Activated naive CD4-positive, alpha-beta T cell treated with anti-CD3 and anti-CD28 coated beads for 36 hours (primary cell): ENCODE measurements at regions not wholly inside any gene's neighbourhood (a gene's known extent, or its start where the extent isn't known, plus 50 kb on each side); places are given as distances from the start of the nearest gene placed in this dataset.
"Not testable (repeated sequence)": the region's sequence is repeated elsewhere in the genome, so short reads cannot be mapped to it uniquely, and the experiment has no call there.

ENCODE experiments used
- CTCF ChIA-PET: fragments of 350-600 bp; sonication (Branson Sonifier 250); formaldehyde crosslinking; loops from one replicate; lab custom pipeline; 2021; ENCODE audit warnings: antibody characterized with exemption; lab: Charles Lee
- DNase-seq: peaks from one replicate; pipeline ENCODE4 v3.0.0-alpha.2; 2020
- H3K27ac Mint-ChIP-seq: one replicate; pipeline ENCODE4 v1.8.0; 2021; ENCODE audit warnings: mild to moderate bottlenecking, mixed read lengths
- H3K27me3 Mint-ChIP-seq: one replicate; pipeline ENCODE4 v1.8.0; 2021; ENCODE audit warnings: low read depth, mixed read lengths
- H3K36me3 Mint-ChIP-seq: one replicate; pipeline ENCODE4 v1.8.0; 2021; ENCODE audit warnings: low read depth, mixed read lengths
- H3K4me1 Mint-ChIP-seq: one replicate; pipeline ENCODE4 v1.8.0; 2021; ENCODE audit warnings: low read depth, mixed read lengths
- H3K4me3 Mint-ChIP-seq: one replicate; pipeline ENCODE4 v1.8.0; 2021; ENCODE audit warnings: mild to moderate bottlenecking, moderate library complexity, mixed read lengths
- H3K9me3 Mint-ChIP-seq: one replicate; pipeline ENCODE4 v1.8.0; 2021; ENCODE audit warnings: mixed read lengths
- intact Hi-C: fragments of 100-400 bp; cut with micrococcal nuclease; formaldehyde crosslinking; loops from one replicate; pipeline ENCODE4 v1.15.1; 2023

DNA sequence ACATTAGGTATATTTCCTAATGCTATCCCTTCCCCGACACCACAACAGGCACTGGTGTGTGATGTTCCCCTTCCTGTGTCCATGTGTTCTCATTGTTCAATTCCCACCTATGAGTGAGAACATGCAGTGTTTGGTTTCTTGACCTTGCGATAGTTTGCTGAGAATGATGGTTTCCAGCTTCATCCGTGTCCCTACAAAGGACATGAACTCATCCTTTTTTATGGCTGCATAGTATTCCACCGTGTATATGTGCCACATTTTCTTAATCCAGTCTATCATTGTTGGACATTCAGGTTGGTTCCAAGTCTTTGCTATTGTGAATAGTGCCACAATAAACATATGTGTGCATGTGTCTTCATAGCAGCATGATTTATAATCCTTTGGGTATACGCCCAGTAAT, 228.5 kb upstream of the RARB start:
- H3K4me3 Mint-ChIP-seq, DNase-seq, H3K27ac Mint-ChIP-seq, H3K4me1 Mint-ChIP-seq, intact Hi-C loops, CTCF ChIA-PET, H3K36me3 Mint-ChIP-seq, H3K27me3 Mint-ChIP-seq: not testable (repeated sequence)
- peaks cover 29% of the 10 kb centered on the region for H3K9me3 Mint-ChIP-seq

DNA sequence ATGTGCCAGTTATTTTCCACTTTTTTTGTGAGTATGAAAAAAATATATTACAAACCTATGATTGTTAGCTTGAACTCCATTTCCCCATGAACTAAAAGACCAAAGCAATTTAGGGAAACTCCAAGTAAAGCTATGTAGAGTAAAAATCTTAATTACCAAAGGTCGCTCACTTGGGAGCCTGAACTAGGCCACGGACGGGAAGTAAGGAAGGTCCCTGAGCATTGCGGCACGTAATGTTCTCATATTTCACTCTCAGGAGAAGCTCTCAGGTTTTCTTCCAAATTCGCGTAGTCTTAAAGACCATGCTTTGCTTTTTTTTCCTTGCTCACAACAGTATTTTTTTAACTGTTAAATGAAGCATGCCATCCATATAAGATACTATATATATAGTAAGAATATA, 215.3 kb upstream of the RARB start:
- no peak overlapping the region for H3K27ac Mint-ChIP-seq
- H3K9me3 Mint-ChIP-seq, result peaks cover 1% of the 10 kb centered on the region
- H3K4me3 Mint-ChIP-seq, result no peak overlapping the region
- CTCF ChIA-PET, result interaction anchor here (0.5 kb wide), 1 partner anchor 737 kb away, joined by 3 read pairs; no protein-coding TSS in a partner anchor
- H3K36me3 Mint-ChIP-seq, result no peaks in the 10 kb centered on the region
- H3K4me1 Mint-ChIP-seq, result no peaks in the 10 kb centered on the region
- no peak for DNase-seq
- intact Hi-C loops, result no loop called here
- H3K27me3 Mint-ChIP-seq, result no peaks in the 10 kb centered on the region

DNA sequence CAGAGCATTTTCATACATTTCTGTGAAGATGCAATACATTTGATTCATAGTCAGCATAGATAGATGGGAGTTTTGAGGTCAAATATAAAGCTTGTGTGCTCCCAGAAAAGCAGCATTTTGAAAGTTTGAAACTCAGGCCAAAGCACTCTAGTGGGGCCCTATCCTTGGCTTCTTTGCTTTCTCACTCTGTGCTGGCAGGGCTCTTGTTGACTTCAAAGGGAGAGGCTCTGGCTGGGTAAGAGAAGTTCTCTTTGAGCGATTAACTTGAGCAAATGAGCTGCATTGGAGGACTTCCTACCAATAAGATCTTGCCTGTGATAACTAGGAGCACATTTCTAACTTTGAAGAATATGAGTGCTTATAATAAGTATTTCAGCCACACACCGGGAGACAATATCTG, 214.0 kb upstream of the RARB start:
- no peak overlapping the region for H3K27ac Mint-ChIP-seq
- no peak overlapping the region for H3K4me3 Mint-ChIP-seq
- intact Hi-C loops, result no loop called here
- H3K9me3 Mint-ChIP-seq, result no peaks in the 10 kb centered on the region
- H3K36me3 Mint-ChIP-seq, result no peaks in the 10 kb centered on the region
- CTCF ChIA-PET, result no interaction called here
- DNase-seq, result no peak
- no peaks in the 10 kb centered on the region for H3K27me3 Mint-ChIP-seq
- H3K4me1 Mint-ChIP-seq, result no peaks in the 10 kb centered on the region

DNA sequence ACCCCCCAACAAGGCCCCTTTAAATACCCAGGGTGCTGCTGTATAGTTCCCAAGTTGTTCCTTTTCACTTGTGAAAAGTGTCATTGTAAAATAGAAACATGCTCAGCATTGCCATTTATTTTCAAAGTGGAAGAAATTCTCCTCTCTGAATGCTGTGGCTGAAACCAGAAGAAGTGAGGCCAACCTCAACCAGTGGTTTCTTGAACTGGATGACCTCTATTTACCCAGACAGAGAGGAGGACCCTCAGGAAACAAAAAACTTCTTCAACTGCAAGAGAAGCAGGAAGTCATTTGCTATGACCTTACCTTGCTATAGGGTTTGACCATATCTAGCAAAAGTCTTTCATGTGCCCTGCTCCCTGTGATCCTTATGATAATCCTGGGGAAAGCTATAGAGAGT, 209.7 kb upstream of the RARB start:
- no peaks in the 10 kb centered on the region for H3K36me3 Mint-ChIP-seq
- DNase-seq, result no peak
- CTCF ChIA-PET, result no interaction called here
- H3K4me1 Mint-ChIP-seq, result no peaks in the 10 kb centered on the region
- H3K27ac Mint-ChIP-seq, result no peak overlapping the region
- no peaks in the 10 kb centered on the region for H3K9me3 Mint-ChIP-seq
- no peaks in the 10 kb centered on the region for H3K27me3 Mint-ChIP-seq
- no peak overlapping the region for H3K4me3 Mint-ChIP-seq
- intact Hi-C loops, result no loop called here

DNA sequence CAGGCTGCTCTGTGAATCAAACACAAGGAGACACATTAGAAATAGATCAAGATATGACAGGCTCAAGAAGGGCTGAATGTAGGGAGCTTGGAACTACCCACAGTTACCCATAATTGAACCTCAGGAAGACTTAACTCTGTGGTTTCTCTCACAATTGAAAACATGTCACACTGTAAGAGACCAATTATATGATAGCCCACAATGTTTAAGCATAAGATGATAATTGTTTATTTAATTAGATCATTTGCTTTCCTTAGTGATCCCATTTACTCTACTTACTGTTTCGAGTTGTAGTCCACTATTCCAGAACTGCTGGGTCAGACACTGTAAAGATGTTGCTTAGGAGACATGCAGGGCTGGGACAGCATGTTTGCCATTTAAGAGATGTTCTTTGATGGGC, 201.3 kb upstream of the RARB start:
- no peaks in the 10 kb centered on the region for H3K27me3 Mint-ChIP-seq
- H3K4me1 Mint-ChIP-seq, result no peaks in the 10 kb centered on the region
- no peaks in the 10 kb centered on the region for H3K36me3 Mint-ChIP-seq
- H3K27ac Mint-ChIP-seq, result no peak overlapping the region
- CTCF ChIA-PET, result no interaction called here
- no peak overlapping the region for H3K4me3 Mint-ChIP-seq
- no peak for DNase-seq
- intact Hi-C loops, result no loop called here
- H3K9me3 Mint-ChIP-seq, result no peaks in the 10 kb centered on the region

DNA sequence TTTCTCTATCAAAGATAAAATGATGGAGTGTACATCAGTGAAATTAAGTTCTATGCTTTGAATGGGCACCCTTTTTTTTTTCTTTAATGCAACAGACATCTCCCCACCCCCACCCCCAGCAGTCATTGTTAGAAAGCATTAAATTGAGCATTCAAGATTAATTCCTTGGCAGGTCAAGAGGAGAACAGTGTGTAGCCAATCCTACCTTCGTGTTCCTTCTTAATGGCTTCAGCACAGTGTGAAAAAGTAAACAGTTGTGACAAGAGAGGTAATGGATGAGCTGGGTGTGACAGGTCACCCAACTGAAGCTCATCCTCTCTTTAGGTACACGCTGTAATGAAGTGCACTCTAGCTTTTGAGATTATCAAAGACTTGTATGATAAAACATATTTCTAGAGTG, 198.5 kb upstream of the RARB start:
- no peak overlapping the region for H3K4me3 Mint-ChIP-seq
- H3K9me3 Mint-ChIP-seq, result no peaks in the 10 kb centered on the region
- H3K36me3 Mint-ChIP-seq, result no peaks in the 10 kb centered on the region
- CTCF ChIA-PET, result no interaction called here
- DNase-seq, result no peak
- intact Hi-C loops, result no loop called here
- no peaks in the 10 kb centered on the region for H3K27me3 Mint-ChIP-seq
- no peaks in the 10 kb centered on the region for H3K4me1 Mint-ChIP-seq
- H3K27ac Mint-ChIP-seq, result no peak overlapping the region

DNA sequence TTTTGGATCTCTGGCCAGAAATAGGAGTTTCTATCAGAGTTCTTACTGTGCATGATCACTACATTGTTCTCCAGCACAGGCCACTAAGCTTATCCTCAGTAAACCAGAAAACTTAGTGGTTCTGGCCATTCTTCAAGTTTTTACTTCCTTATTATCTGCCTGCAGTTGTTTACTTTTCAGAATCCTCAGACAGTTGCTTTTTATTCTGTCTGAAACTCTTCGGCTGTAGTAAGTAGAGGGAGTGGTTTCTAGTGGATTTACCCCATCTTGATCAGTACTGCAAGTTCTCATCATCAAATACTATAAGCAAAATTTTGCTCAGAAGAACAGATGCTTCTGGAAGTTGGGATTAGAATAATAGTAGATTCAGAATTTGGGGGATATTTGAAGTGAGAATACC, 193.0 kb upstream of the RARB start:
- Mint-ChIP-seq H3K27me3 (no peaks in the 10 kb centered on the region), H3K4me1 (no peaks in the 10 kb centered on the region), H3K27ac (no peak overlapping the region), H3K4me3 (no peak overlapping the region), H3K36me3 (no peaks in the 10 kb centered on the region), H3K9me3 (no peaks in the 10 kb centered on the region)
- DNase-seq, result no peak
- intact Hi-C loops, result no loop called here
- CTCF ChIA-PET, result no interaction called here

DNA sequence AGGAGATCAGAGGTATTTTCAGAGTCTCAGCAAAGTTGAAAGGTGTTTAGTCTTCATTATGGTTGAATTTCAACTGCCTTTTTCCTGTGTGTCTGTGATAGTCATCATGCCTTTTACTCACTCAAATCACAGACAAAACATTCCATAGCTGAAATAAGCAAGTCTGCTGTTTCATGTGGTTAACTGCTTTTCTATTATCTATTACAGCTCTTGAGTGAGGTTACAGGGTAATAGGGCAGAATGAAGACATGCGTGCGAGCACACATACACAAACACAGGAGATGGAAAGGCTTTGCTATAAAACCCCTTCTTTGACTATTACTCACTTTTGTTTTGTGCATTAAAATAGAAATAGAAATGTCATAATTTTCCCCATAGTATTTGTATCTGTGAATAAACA, 192.6 kb upstream of the RARB start:
- intact Hi-C loops, result no loop called here
- Mint-ChIP-seq H3K27me3 (no peaks in the 10 kb centered on the region), H3K36me3 (no peaks in the 10 kb centered on the region), H3K4me3 (no peak overlapping the region), H3K27ac (no peak overlapping the region), H3K4me1 (no peaks in the 10 kb centered on the region), H3K9me3 (peaks cover 2% of the 10 kb centered on the region)
- DNase-seq, result no peak
- CTCF ChIA-PET, result no interaction called here

DNA sequence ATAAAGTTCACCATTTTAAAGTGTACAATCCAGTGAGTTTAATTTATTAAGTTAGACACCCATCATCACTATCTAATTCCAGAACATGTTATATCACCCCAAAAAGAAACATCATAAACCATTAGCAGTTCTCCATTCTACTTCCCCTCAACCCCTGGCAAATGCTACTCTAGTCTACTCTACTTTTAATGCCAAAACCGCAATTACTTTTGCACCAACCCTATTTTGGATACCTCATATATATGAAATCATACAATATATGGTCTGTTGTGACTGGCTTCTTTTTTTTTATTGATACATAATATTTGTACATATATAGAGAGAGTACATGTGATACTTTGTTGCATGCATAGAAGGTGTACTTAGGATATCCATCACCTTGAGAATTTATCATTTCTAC, 190.5 kb upstream of the RARB start:
- Mint-ChIP-seq H3K27ac (no peak overlapping the region), H3K4me1 (no peaks in the 10 kb centered on the region), H3K36me3 (no peaks in the 10 kb centered on the region), H3K27me3 (no peaks in the 10 kb centered on the region), H3K4me3 (no peak overlapping the region), H3K9me3 (peaks cover 9% of the 10 kb centered on the region)
- no peak for DNase-seq
- CTCF ChIA-PET, result no interaction called here
- intact Hi-C loops, result no loop called here

DNA sequence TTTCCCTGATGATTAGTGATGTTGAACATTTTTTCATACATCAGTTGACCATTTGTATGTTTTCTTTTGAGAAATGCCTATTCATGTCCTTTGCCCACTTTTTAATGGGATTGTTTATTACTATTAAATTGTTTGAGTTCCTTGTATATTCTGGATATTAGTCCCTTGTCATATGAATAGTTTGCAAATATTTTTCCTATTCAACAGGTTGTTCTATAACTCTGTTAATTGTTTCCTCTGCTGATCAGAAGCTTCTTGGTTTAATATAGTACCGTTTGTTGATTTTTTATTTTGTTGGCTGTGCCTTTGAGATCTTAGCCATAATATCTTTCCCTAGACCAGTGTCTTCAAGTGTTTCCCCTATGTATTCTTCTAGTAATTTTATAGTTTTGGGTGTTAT, 189.0 kb upstream of the RARB start:
- H3K27ac Mint-ChIP-seq, result no peak overlapping the region

DNA sequence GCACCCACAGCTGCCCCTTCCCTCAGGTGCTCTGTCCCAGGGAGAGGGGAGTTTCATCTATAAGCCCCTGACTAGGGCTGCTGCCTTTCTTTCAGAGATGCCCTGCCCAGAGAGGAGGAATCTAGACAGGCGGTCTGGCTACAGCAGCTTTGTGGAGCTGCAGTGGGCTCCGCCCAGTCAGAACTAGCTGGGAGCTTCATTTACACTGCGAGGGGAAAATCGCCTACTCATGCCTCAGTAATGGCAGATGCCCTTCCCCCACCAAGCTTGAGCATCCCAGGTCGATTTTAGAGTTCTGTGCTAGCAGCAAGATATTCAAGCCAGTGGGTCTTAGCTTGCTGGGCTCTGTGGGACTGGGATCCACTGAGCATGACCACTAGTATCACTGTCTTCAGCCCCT, 181.2 kb upstream of the RARB start:
- no peaks in the 10 kb centered on the region for H3K27me3 Mint-ChIP-seq
- CTCF ChIA-PET, result no interaction called here
- H3K4me1 Mint-ChIP-seq, result no peaks in the 10 kb centered on the region
- no peaks in the 10 kb centered on the region for H3K36me3 Mint-ChIP-seq
- H3K4me3 Mint-ChIP-seq, result no peak overlapping the region
- intact Hi-C loops, result no loop called here
- no peak for DNase-seq
- peaks cover 21% of the 10 kb centered on the region for H3K9me3 Mint-ChIP-seq
- H3K27ac Mint-ChIP-seq, result no peak overlapping the region

More for the DNA sequence above, 189.0 kb upstream of the RARB start:
- intact Hi-C loops, result no loop called here
- Mint-ChIP-seq H3K36me3 (no peaks in the 10 kb centered on the region), H3K9me3 (peaks cover 9% of the 10 kb centered on the region), H3K4me3 (no peak overlapping the region), H3K4me1 (no peaks in the 10 kb centered on the region), H3K27me3 (no peaks in the 10 kb centered on the region)
- CTCF ChIA-PET, result no interaction called here
- DNase-seq, result no peak

DNA sequence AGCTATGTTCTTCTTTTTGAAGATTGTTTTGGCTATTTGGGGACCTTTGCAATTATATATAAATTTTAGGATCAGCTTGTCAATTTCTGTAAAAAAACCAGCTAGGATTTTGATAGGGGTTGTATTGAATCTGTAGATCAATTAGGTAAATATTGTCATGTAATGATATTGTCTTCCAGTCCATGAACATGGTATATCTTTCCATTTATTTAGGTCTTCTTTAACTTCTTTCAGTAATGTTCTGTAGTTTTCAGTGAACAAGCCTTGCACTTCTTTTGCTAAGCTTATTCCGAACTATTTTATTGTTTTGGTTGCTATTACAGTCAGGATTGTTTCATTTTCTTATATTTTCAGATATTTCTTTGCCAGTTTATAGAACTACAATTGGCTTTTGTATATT, 175.8 kb upstream of the RARB start:
- H3K4me3 Mint-ChIP-seq, result no peak overlapping the region
- intact Hi-C loops, result no loop called here
- no peaks in the 10 kb centered on the region for H3K4me1 Mint-ChIP-seq
- H3K36me3 Mint-ChIP-seq, result no peaks in the 10 kb centered on the region
- CTCF ChIA-PET, result no interaction called here
- no peak overlapping the region for H3K27ac Mint-ChIP-seq
- peaks cover 8% of the 10 kb centered on the region for H3K9me3 Mint-ChIP-seq
- H3K27me3 Mint-ChIP-seq, result no peaks in the 10 kb centered on the region
- no peak for DNase-seq

DNA sequence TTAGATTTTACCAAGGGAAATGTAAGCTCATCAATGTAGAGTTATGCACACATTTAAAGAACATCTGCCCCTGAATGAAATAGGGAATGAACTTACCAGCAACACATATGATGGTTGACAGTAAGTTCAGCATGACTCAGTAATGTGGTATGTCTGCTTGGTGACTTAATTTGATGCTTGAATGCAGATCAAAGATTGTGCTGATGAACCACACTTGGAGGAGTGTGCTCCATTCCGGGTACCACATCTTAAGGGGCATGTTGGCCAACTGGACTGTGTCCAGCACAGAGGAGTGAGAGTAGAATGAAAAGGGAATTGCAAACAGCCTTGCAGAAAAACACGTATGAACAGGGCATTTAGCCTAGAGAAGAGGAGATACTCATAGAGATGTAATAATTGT, 171.0 kb upstream of the RARB start:
- intact Hi-C loops, result no loop called here
- no peak for DNase-seq

DNA sequence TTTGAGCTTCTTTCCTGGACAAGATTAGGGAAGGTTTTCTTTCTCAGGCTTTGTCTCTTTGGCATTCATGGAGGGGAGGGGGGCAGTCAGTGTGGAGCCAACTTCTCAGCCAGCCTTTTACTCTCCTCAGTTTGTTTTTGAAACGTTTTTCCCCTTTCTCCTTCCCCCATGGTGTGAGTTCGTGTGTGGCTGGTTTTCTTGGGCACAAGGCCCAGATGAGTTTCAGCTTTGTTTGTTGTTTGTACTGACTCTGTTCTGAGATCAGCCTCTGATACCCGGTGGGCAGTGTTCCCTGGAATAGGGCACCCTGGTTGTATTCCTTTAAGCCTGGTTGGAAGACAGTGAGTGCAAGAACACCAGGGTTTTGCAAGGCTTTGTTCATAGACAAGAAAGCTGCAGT, 168.2 kb upstream of the RARB start:
- no peak for DNase-seq
- H3K27ac Mint-ChIP-seq, result no peak overlapping the region
- intact Hi-C loops, result no loop called here
- CTCF ChIA-PET, result no interaction called here
- no peak overlapping the region for H3K4me3 Mint-ChIP-seq
- H3K36me3 Mint-ChIP-seq, result no peaks in the 10 kb centered on the region
- peaks cover 4% of the 10 kb centered on the region for H3K9me3 Mint-ChIP-seq
- no peaks in the 10 kb centered on the region for H3K27me3 Mint-ChIP-seq
- no peaks in the 10 kb centered on the region for H3K4me1 Mint-ChIP-seq

More for the DNA sequence above, 171.0 kb upstream of the RARB start:
- H3K9me3 Mint-ChIP-seq, result peaks cover 4% of the 10 kb centered on the region
- H3K27ac Mint-ChIP-seq, result no peak overlapping the region
- H3K4me1 Mint-ChIP-seq, result no peaks in the 10 kb centered on the region
- CTCF ChIA-PET, result no interaction called here
- no peak overlapping the region for H3K4me3 Mint-ChIP-seq
- no peaks in the 10 kb centered on the region for H3K36me3 Mint-ChIP-seq
- H3K27me3 Mint-ChIP-seq, result no peaks in the 10 kb centered on the region
